ENCODE measurements at regions not wholly inside any gene's neighbourhood (a gene's known extent, or its start where the extent isn't known, plus 50 kb on each side); places are given as distances from the start of the nearest gene placed in this dataset.

DNA sequence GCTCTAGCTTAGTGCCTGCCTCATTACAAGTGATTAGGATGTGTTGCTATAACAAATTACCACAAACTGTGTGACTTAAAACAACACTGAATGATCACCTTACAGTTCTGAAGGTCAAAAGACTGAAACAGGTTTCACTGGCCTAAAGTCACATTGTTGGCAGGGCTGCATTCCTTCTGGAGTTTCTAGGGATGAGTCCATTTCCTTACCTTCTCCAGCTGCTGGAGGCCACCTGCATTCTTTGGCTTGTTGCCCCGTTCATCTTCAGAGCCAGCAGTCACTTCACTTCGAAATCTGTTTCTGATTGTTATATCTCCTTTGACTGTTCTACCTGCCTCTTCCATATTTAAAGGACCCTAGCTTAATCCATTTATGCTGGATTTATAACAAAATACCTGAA lies 69.4 kb upstream of the MTPN start:
- no peaks in the 10 kb centered on the region for H3K36me3 ChIP-seq (ENCODE audit: insufficient read depth, low read length)
- no peaks in the 10 kb centered on the region for H3K27me3 ChIP-seq (ENCODE audit: insufficient read depth, low read length)
- H3K4me3 ChIP-seq (ENCODE audit: low read depth, low read length, poor library complexity, severe bottlenecking) = no peak overlapping the region
- no peak for TF ChIP-seq EZH2 (IDR thresholded peaks at IDR 0.05; ENCODE audit: borderline replicate concordance, low read length)
- TF ChIP-seq CTCF (IDR thresholded peaks at IDR 0.05; ENCODE audit: low read length) = no peak
- no peak overlapping the region for H3K4me2 ChIP-seq (ENCODE audit: low read length)
- no peaks in the 10 kb centered on the region for H3K79me2 ChIP-seq (ENCODE audit: insufficient read depth, low read length)
- no peak overlapping the region for H3K27ac ChIP-seq (ENCODE audit: low read depth, low read length, poor library complexity, severe bottlenecking)
- no peaks in the 10 kb centered on the region for H3F3A ChIP-seq (ENCODE audit: insufficient read depth, low read length)
- H3K9ac ChIP-seq (ENCODE audit: low read length) = no peak overlapping the region
- no peaks in the 10 kb centered on the region for H3K9me2 ChIP-seq (ENCODE audit: low read depth, low read length)
- H3K9me3 ChIP-seq (ENCODE audit: low read length) = no peaks in the 10 kb centered on the region
- H3K4me1 ChIP-seq (ENCODE audit: insufficient read depth, low read length, severe bottlenecking) = no peaks in the 10 kb centered on the region
- H4K20me1 ChIP-seq (ENCODE audit: insufficient read depth, low read length) = no peaks in the 10 kb centered on the region
- H2AFZ ChIP-seq (ENCODE audit: low read length) = no peak overlapping the region

GRCh38 chr7:136045992-136046391 lies 68.8 kb upstream of the MTPN start:
- Histone ChIP-seq H3K9ac (ENCODE audit: low read length) (no peak overlapping the region), H3K27me3 (ENCODE audit: insufficient read depth, low read length) (no peaks in the 10 kb centered on the region), H3K4me2 (ENCODE audit: low read length) (no peak overlapping the region), H3K9me2 (ENCODE audit: low read depth, low read length) (no peaks in the 10 kb centered on the region), H4K20me1 (ENCODE audit: insufficient read depth, low read length) (no peaks in the 10 kb centered on the region), H3K27ac (ENCODE audit: low read depth, low read length, poor library complexity, severe bottlenecking) (no peak overlapping the region), H3K36me3 (ENCODE audit: insufficient read depth, low read length) (no peaks in the 10 kb centered on the region), H3K4me1 (ENCODE audit: insufficient read depth, low read length, severe bottlenecking) (no peaks in the 10 kb centered on the region), H3K79me2 (ENCODE audit: insufficient read depth, low read length) (no peaks in the 10 kb centered on the region), H3F3A (ENCODE audit: insufficient read depth, low read length) (no peaks in the 10 kb centered on the region), H2AFZ (ENCODE audit: low read length) (no peak overlapping the region), H3K4me3 (ENCODE audit: low read depth, low read length, poor library complexity, severe bottlenecking) (no peak overlapping the region), H3K9me3 (ENCODE audit: low read length) (no peaks in the 10 kb centered on the region)
- TF ChIP-seq CTCF (IDR thresholded peaks at IDR 0.05; ENCODE audit: low read length) (no peak), EZH2 (IDR thresholded peaks at IDR 0.05; ENCODE audit: borderline replicate concordance, low read length) (no peak)

GRCh38 chr7:136045181-136045580 lies 68.0 kb upstream of the MTPN start:
- Histone ChIP-seq H2AFZ (ENCODE audit: low read length) (no peak overlapping the region), H3K9me2 (ENCODE audit: low read depth, low read length) (no peaks in the 10 kb centered on the region), H3K4me3 (ENCODE audit: low read depth, low read length, poor library complexity, severe bottlenecking) (no peak overlapping the region), H3K9ac (ENCODE audit: low read length) (no peak overlapping the region), H3K9me3 (ENCODE audit: low read length) (no peaks in the 10 kb centered on the region), H3K27ac (ENCODE audit: low read depth, low read length, poor library complexity, severe bottlenecking) (no peak overlapping the region), H3K4me1 (ENCODE audit: insufficient read depth, low read length, severe bottlenecking) (no peaks in the 10 kb centered on the region), H3K4me2 (ENCODE audit: low read length) (no peak overlapping the region), H3K27me3 (ENCODE audit: insufficient read depth, low read length) (no peaks in the 10 kb centered on the region), H3K36me3 (ENCODE audit: insufficient read depth, low read length) (no peaks in the 10 kb centered on the region), H4K20me1 (ENCODE audit: insufficient read depth, low read length) (no peaks in the 10 kb centered on the region), H3K79me2 (ENCODE audit: insufficient read depth, low read length) (no peaks in the 10 kb centered on the region), H3F3A (ENCODE audit: insufficient read depth, low read length) (no peaks in the 10 kb centered on the region)
- TF ChIP-seq CTCF (IDR thresholded peaks at IDR 0.05; ENCODE audit: low read length) (no peak), EZH2 (IDR thresholded peaks at IDR 0.05; ENCODE audit: borderline replicate concordance, low read length) (no peak)

Measured in OCI-LY1 (cell line).